MG63 (cell line): ENCODE measurements at regions not wholly inside any gene's neighbourhood (a gene's known extent, or its start where the extent isn't known, plus 50 kb on each side); places are given as distances from the start of the nearest gene placed in this dataset.

Source experiments
- DNase-seq: peaks from one replicate; pipeline ENCODE4 v3.0.0-alpha.2; 2020
- H3K27me3 ChIP-seq: fragments of 250-450 bp; sonication (Bioruptor Pico); 2 replicates; pipeline ENCODE4 v1.5.1; 2020; ENCODE audit warnings: mild to moderate bottlenecking, moderate library complexity
- H3K36me3 ChIP-seq: fragments of 250-450 bp; sonication (Bioruptor Pico); 2 replicates; pipeline ENCODE4 v1.5.1; 2020; ENCODE audit warnings: mild to moderate bottlenecking, moderate library complexity
- H3K4me3 ChIP-seq: fragments of 250-450 bp; sonication (Bioruptor Pico); 2 replicates; pipeline ENCODE4 v1.5.1; 2020; ENCODE audit warnings: mild to moderate bottlenecking, moderate library complexity
- H3K9me3 ChIP-seq: fragments of 250-450 bp; sonication (Bioruptor Pico); 2 replicates; pipeline ENCODE4 v1.5.1; 2020; ENCODE audit warnings: mild to moderate bottlenecking, moderate library complexity

- Histone ChIP-seq H3K9me3 (no peaks in the 10 kb centered on the region), H3K4me3 (no peak overlapping the region), H3K36me3 (no peaks in the 10 kb centered on the region), H3K27me3 (no peaks in the 10 kb centered on the region)
- DNase-seq, result no peak
Measured at GRCh38 chr14:98878282-98878681, 393.7 kb downstream of the BCL11B start.

GRCh38 chr14:98886982-98887381, 385.0 kb downstream of the BCL11B start:
- Histone ChIP-seq H3K27me3 (no peaks in the 10 kb centered on the region), H3K9me3 (no peaks in the 10 kb centered on the region), H3K4me3 (no peak overlapping the region), H3K36me3 (no peaks in the 10 kb centered on the region)
- no peak for DNase-seq

GRCh38 chr14:98888281-98888680, 383.7 kb downstream of the BCL11B start:
- H3K9me3 ChIP-seq, result no peaks in the 10 kb centered on the region
- no peaks in the 10 kb centered on the region for H3K36me3 ChIP-seq
- no peak for DNase-seq
- H3K4me3 ChIP-seq, result no peak overlapping the region
- no peaks in the 10 kb centered on the region for H3K27me3 ChIP-seq

- DNase-seq, result no peak
- H3K9me3 ChIP-seq, result no peaks in the 10 kb centered on the region
- H3K4me3 ChIP-seq, result no peak overlapping the region
- no peaks in the 10 kb centered on the region for H3K27me3 ChIP-seq
- no peaks in the 10 kb centered on the region for H3K36me3 ChIP-seq
Measured at GRCh38 chr14:98888927-98889835, 382.8 kb downstream of the BCL11B start.

GRCh38 chr14:98889836-98890185, 382.2 kb downstream of the BCL11B start:
- no peaks in the 10 kb centered on the region for H3K36me3 ChIP-seq
- no peaks in the 10 kb centered on the region for H3K9me3 ChIP-seq
- no peak overlapping the region for H3K4me3 ChIP-seq
- DNase-seq, result no peak
- no peaks in the 10 kb centered on the region for H3K27me3 ChIP-seq

GRCh38 chr14:98890556-98891340, 381.2 kb downstream of the BCL11B start:
- H3K36me3 ChIP-seq, result no peaks in the 10 kb centered on the region
- DNase-seq, result no peak
- no peaks in the 10 kb centered on the region for H3K9me3 ChIP-seq
- no peaks in the 10 kb centered on the region for H3K27me3 ChIP-seq
- no peak overlapping the region for H3K4me3 ChIP-seq

- no peaks in the 10 kb centered on the region for H3K27me3 ChIP-seq
- H3K9me3 ChIP-seq, result no peaks in the 10 kb centered on the region
- no peak for DNase-seq
Measured at GRCh38 chr14:98893675-98894074, 378.3 kb downstream of the BCL11B start.

GRCh38 chr14:98894600-98894999, 377.4 kb downstream of the BCL11B start:
- H3K36me3 ChIP-seq, result no peaks in the 10 kb centered on the region
- no peak for DNase-seq
- H3K27me3 ChIP-seq, result no peaks in the 10 kb centered on the region
- H3K9me3 ChIP-seq, result no peaks in the 10 kb centered on the region
- H3K4me3 ChIP-seq, result no peak overlapping the region

More at GRCh38 chr14:98893675-98894074, 378.3 kb downstream of the BCL11B start:
- Histone ChIP-seq H3K36me3 (no peaks in the 10 kb centered on the region), H3K4me3 (no peak overlapping the region)

- Histone ChIP-seq H3K4me3 (no peak overlapping the region), H3K27me3 (no peaks in the 10 kb centered on the region), H3K9me3 (no peaks in the 10 kb centered on the region), H3K36me3 (no peaks in the 10 kb centered on the region)
- no peak for DNase-seq
Measured at GRCh38 chr14:98896449-98896848, 375.5 kb downstream of the BCL11B start.

- H3K36me3 ChIP-seq, result no peaks in the 10 kb centered on the region
- H3K9me3 ChIP-seq, result no peaks in the 10 kb centered on the region
- no peak for DNase-seq
- H3K27me3 ChIP-seq, result no peaks in the 10 kb centered on the region
- no peak overlapping the region for H3K4me3 ChIP-seq
Measured at GRCh38 chr14:98897605-98898309, 374.2 kb downstream of the BCL11B start.

GRCh38 chr14:98899441-98899840, 372.6 kb downstream of the BCL11B start:
- no peak for DNase-seq
- no peak overlapping the region for H3K4me3 ChIP-seq
- H3K9me3 ChIP-seq, result no peaks in the 10 kb centered on the region
- H3K27me3 ChIP-seq, result no peaks in the 10 kb centered on the region
- no peaks in the 10 kb centered on the region for H3K36me3 ChIP-seq

GRCh38 chr14:98900236-98900635, 371.8 kb downstream of the BCL11B start:
- Histone ChIP-seq H3K36me3 (no peaks in the 10 kb centered on the region), H3K4me3 (no peak overlapping the region), H3K9me3 (no peaks in the 10 kb centered on the region), H3K27me3 (no peaks in the 10 kb centered on the region)
- no peak for DNase-seq

- no peak for DNase-seq
Measured at GRCh38 chr14:98900798-98901197, 371.2 kb downstream of the BCL11B start.

GRCh38 chr14:98901511-98902205, 370.3 kb downstream of the BCL11B start:
- Histone ChIP-seq H3K9me3 (no peaks in the 10 kb centered on the region), H3K4me3 (no peak overlapping the region), H3K36me3 (no peaks in the 10 kb centered on the region), H3K27me3 (no peaks in the 10 kb centered on the region)
- DNase-seq, result no peak

More at GRCh38 chr14:98900798-98901197, 371.2 kb downstream of the BCL11B start:
- H3K27me3 ChIP-seq, result no peaks in the 10 kb centered on the region
- H3K4me3 ChIP-seq, result no peak overlapping the region
- H3K9me3 ChIP-seq, result no peaks in the 10 kb centered on the region
- H3K36me3 ChIP-seq, result no peaks in the 10 kb centered on the region

GRCh38 chr14:98903371-98903770, 368.6 kb downstream of the BCL11B start:
- H3K4me3 ChIP-seq, result no peak overlapping the region
- H3K9me3 ChIP-seq, result no peaks in the 10 kb centered on the region
- no peaks in the 10 kb centered on the region for H3K27me3 ChIP-seq
- H3K36me3 ChIP-seq, result no peaks in the 10 kb centered on the region
- peak; percentile 4 for DNase-seq

- Histone ChIP-seq H3K36me3 (no peaks in the 10 kb centered on the region), H3K4me3 (no peak overlapping the region), H3K27me3 (no peaks in the 10 kb centered on the region), H3K9me3 (no peaks in the 10 kb centered on the region)
- DNase-seq, result no peak
Measured at GRCh38 chr14:98904677-98905076, 367.3 kb downstream of the BCL11B start.
